NT2/D1 (cell line): ENCODE measurements at regions not wholly inside any gene's neighbourhood (a gene's known extent, or its start where the extent isn't known, plus 50 kb on each side); places are given as distances from the start of the nearest gene placed in this dataset.
A peak's percentile ranks its signal among the peaks of the same experiment; 100 is the strongest.

ENCODE experiments used
- DNase-seq: peaks from one replicate; pipeline ENCODE4 v3.0.0-alpha.2; 2011; ENCODE audit warnings: low read depth, low spot score
- H3K27me3 ChIP-seq: 2 replicates; pipeline ENCODE4 v1.6.0; 2011; ENCODE audit warnings: mild to moderate bottlenecking; ENCODE audit not compliant: insufficient read length, insufficient read depth
- H3K36me3 ChIP-seq: 2 replicates; pipeline ENCODE4 v1.6.1; 2011; ENCODE audit warnings: mild to moderate bottlenecking, low read length, mixed read lengths; ENCODE audit not compliant: insufficient read depth, insufficient read length
- H3K4me1 ChIP-seq: 2 replicates; pipeline ENCODE4 v1.5.1; 2011; ENCODE audit not compliant: insufficient read depth, insufficient read length
- H3K4me3 ChIP-seq: 2 replicates; pipeline ENCODE4 v1.5.1; 2011; ENCODE audit warnings: low read depth; ENCODE audit not compliant: insufficient read length
- H3K9ac ChIP-seq: 2 replicates; pipeline ENCODE4 v1.6.0; 2011; ENCODE audit warnings: low read depth; ENCODE audit not compliant: insufficient read length
- H3K9me3 ChIP-seq: 2 replicates; pipeline ENCODE4 v1.5.1; 2011; ENCODE audit warnings: mild to moderate bottlenecking, low read length; ENCODE audit not compliant: insufficient read depth
- SUZ12 ChIP-seq: IDR thresholded peaks from 2 replicates; pipeline ENCODE4 v1.6.1; 2011; ENCODE audit not compliant: insufficient read length, insufficient read depth; ENCODE audit errors: extremely low read depth
- YY1 ChIP-seq: IDR thresholded peaks from 2 replicates; pipeline ENCODE4 v1.6.1; 2011; ENCODE audit not compliant: insufficient read length, insufficient read depth
- ZNF274 ChIP-seq: IDR thresholded peaks from 2 replicates; pipeline ENCODE4 v1.6.1; 2011; ENCODE audit warnings: mild to moderate bottlenecking, low read depth, low read length

DNA sequence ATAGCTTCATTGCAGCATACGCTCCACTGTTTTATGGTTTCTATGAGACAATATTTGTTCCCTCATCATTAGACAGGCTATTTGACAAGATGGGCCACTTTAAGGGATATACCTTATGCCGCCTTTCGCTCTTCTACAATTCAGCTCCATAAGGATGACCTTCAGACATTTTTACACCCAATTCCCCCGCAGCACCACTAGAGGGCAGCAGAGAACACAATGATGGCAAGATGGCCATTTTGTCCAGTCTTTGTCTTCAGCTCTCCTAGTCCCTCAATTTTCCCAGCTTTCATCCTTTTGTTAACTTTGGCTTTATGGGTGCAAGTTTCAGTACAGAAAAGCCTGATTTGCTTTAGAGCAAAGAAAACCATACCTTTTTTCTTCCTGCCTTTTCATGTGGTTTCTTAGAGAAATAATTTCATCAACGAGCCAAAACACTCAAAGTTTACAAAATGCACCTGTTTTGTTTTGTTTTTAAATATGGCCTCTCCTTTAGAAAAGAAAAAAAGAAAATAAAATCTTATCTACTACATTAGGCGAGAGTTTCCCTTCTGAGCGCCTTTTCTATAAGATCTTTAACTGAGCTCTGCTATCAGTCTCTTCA lies 355.3 kb downstream of the TOX3 start:
- Histone ChIP-seq H3K4me3 (no peak overlapping the region), H3K27me3 (no peaks in the 10 kb centered on the region), H3K9me3 (no peaks in the 10 kb centered on the region), H3K36me3 (no peaks in the 10 kb centered on the region), H3K4me1 (no peaks in the 10 kb centered on the region), H3K9ac (no peak overlapping the region)
- TF ChIP-seq ZNF274 (no peak), YY1 (no peak), SUZ12 (no peak)
- peak; percentile 80 for DNase-seq

- Histone ChIP-seq H3K9ac (no peak overlapping the region), H3K4me3 (no peak overlapping the region), H3K4me1 (no peaks in the 10 kb centered on the region), H3K27me3 (no peaks in the 10 kb centered on the region), H3K36me3 (no peaks in the 10 kb centered on the region), H3K9me3 (no peaks in the 10 kb centered on the region)
- TF ChIP-seq ZNF274 (no peak), YY1 (no peak), SUZ12 (no peak)
- DNase-seq = no peak
Observed at GRCh38 chr16:52184336-52184735, 362.6 kb downstream of the TOX3 start.

DNA sequence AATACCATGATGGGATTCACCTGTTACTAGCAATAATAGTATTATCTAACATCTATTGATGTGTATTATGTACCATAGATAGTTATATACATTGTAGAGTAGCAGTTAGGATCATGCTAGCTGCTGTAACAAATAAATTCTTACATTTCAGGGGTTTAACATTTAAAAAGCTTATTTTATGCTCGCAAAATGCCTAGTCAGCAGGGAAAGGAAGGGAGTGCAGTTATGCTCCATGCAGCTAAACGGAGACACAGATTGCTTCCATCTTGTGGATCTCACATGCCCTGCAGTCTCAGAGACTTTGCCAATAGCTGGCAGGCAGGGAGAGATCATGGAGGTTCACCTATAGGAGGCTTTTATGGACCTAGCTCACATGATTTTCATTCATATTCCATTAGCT lies 364.1 kb downstream of the TOX3 start:
- Histone ChIP-seq H3K9me3 (no peaks in the 10 kb centered on the region), H3K4me1 (no peaks in the 10 kb centered on the region), H3K4me3 (no peak overlapping the region), H3K36me3 (no peaks in the 10 kb centered on the region), H3K27me3 (no peaks in the 10 kb centered on the region), H3K9ac (no peak overlapping the region)
- TF ChIP-seq SUZ12 (no peak), ZNF274 (no peak), YY1 (no peak)
- no peak for DNase-seq

DNA sequence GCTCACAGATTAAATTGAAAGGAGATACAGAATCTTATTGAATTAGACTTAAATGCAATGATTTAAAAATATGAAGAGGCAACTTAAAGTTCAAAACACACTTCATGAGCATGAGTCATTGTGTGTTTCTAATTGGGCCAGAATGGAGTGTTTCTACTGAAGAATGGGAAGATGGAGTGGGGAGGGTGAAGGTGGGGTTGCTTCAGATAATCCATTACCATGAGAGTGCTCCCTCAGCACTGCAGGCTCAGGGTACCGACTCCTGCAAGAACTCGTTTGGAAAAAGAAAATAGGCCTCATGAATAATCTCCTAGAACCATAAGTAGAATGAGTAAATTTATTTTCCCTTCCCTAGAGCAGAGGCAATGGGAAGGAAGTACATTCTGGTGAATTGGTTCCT lies 372.8 kb downstream of the TOX3 start:
- Histone ChIP-seq H3K27me3 (no peaks in the 10 kb centered on the region), H3K9ac (no peak overlapping the region), H3K4me3 (no peak overlapping the region), H3K36me3 (no peaks in the 10 kb centered on the region), H3K9me3 (no peaks in the 10 kb centered on the region), H3K4me1 (no peaks in the 10 kb centered on the region)
- DNase-seq = no peak
- TF ChIP-seq YY1 = no peak
- TF ChIP-seq SUZ12 = no peak
- TF ChIP-seq ZNF274 = no peak

DNA sequence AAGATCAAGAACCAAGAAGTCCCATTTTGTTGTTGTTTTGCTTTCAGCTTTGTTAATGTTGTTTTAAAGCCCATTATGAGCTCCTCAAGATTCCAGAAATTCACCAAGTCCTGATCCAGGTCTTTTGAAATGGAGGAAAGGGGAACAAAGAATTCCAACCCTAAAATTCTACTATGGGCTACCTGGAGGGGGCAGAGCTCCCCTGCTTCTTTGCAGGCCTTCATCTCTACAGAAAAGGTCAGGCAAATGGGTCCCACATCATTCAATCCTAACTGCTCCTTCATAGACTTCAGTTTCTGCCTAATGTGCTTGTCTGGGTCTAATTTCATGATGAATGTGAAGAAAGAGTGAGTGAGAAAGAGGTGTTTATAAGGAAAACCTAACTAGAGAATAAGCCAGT lies 375.5 kb downstream of the TOX3 start:
- Histone ChIP-seq H3K9ac (no peak overlapping the region), H3K4me3 (no peak overlapping the region), H3K27me3 (no peaks in the 10 kb centered on the region), H3K36me3 (no peaks in the 10 kb centered on the region), H3K4me1 (no peaks in the 10 kb centered on the region), H3K9me3 (no peaks in the 10 kb centered on the region)
- no peak for DNase-seq
- TF ChIP-seq SUZ12 (no peak), ZNF274 (no peak), YY1 (no peak)

- H3K9me3 ChIP-seq = no peaks in the 10 kb centered on the region
- TF ChIP-seq ZNF274 (no peak), YY1 (no peak), SUZ12 (no peak)
Observed at GRCh38 chr16:52167328-52167727, 379.6 kb downstream of the TOX3 start.

DNA sequence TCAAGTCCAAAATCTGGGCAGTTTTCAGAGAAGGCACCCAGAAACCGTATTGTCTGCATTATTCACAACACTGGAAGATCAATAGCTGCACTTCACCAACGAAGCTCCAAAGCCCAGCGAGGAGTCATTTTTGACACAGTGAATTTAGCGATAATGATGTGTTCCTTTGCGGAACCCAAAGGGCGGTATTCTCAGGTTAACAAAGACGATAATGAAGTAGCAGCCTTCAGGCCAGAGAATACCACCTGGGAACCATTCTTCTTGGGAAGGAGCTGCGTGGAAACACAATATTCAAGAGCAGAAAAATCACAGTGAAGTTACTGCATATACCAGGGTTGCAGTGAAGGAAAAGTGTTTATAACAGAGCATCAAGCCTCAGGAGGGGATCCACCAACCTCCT lies 381.0 kb downstream of the TOX3 start:
- Histone ChIP-seq H3K4me3 (no peak overlapping the region), H3K9ac (no peak overlapping the region), H3K27me3 (no peaks in the 10 kb centered on the region), H3K4me1 (peaks cover 4% of the 10 kb centered on the region), H3K36me3 (no peaks in the 10 kb centered on the region), H3K9me3 (no peaks in the 10 kb centered on the region)
- DNase-seq = no peak
- TF ChIP-seq SUZ12 (no peak), ZNF274 (no peak), YY1 (no peak)

More at GRCh38 chr16:52167328-52167727, 379.6 kb downstream of the TOX3 start:
- no peak overlapping the region for H3K9ac ChIP-seq
- no peaks in the 10 kb centered on the region for H3K27me3 ChIP-seq
- H3K4me3 ChIP-seq = no peak overlapping the region
- no peaks in the 10 kb centered on the region for H3K4me1 ChIP-seq
- no peak for DNase-seq
- H3K36me3 ChIP-seq = no peaks in the 10 kb centered on the region
